ENCODE measurements at regions not wholly inside any gene's neighbourhood (a gene's known extent, or its start where the extent isn't known, plus 50 kb on each side); places are given as distances from the start of the nearest gene placed in this dataset.

DNA sequence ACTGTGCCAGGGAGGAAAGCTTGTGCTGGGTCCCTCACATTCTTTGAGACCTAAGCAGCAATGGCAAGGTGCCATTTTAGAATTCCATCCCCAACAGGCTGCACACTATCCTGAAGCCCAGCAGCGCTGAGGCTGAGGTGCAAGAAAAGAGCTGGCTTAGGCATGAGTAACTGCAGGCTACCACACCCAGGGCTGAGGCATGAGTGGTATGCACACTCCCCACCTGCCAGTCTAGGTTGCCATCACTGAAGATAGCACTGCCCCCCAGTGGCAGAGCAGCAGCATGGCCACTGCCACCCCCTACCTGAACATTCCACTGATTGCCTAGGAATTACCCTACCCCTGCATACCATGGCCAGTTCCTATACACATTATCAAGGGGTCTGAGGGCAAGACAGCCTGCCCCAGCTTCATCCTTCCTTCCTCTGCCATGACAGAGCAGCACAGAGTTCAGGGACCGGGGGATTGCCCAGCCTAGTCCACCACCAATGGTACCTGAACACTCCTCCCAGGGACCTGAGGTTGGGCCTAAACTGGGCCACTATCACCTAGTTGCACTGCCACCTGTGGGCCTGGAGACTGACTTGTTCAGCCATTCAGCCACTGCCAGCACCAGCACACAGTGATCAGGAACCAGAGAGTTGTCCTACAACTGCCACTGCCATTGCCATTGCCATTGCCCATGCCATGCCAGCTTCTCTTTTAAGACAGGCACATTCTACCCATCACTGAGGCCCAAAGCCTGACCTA is 129.8 kb downstream of the SATB1 start:
- H3K4me3 ChIP-seq (ENCODE audit: insufficient read depth, low read depth, low read length, poor library complexity, severe bottlenecking): no peak overlapping the region
- no peak overlapping the region for H3K27ac ChIP-seq (ENCODE audit: insufficient read depth, low read length, poor library complexity, severe bottlenecking)
- no peak for DNase-seq
- no peaks in the 10 kb centered on the region for H3K9me3 ChIP-seq (ENCODE audit: control insufficient read depth, low read length)
- H3K36me3 ChIP-seq (ENCODE audit: control insufficient read depth, insufficient read depth, low read length): no peaks in the 10 kb centered on the region
- no peaks in the 10 kb centered on the region for H3K4me1 ChIP-seq (ENCODE audit: control insufficient read depth, insufficient read depth, low read length, poor library complexity, severe bottlenecking)
- no peaks in the 10 kb centered on the region for H3K27me3 ChIP-seq (replicated peaks; ENCODE audit: control insufficient read depth, insufficient read depth, low read length, poor library complexity, severe bottlenecking)

DNA sequence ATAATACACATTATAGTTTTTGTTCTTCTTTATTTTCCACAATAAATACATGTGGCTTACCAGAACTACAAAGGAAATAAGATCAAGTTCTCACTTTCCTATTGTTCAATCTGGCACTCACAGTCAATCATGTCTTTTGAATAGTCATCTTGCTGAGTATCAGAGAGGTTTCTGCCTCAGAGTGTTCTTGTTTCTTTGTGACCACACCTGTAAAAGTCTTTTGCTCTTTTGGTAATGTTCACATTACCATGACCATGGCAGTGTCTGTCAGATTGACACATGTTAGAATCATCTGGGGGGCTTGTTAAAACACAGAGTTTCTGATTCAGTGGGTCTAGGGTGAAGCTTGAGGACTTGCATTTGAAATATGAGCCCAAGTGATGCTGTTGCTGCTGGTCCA is 135.0 kb downstream of the SATB1 start:
- H3K4me3 ChIP-seq (ENCODE audit: insufficient read depth, low read depth, low read length, poor library complexity, severe bottlenecking): no peak overlapping the region
- H3K36me3 ChIP-seq (ENCODE audit: control insufficient read depth, insufficient read depth, low read length): no peaks in the 10 kb centered on the region
- no peaks in the 10 kb centered on the region for H3K9me3 ChIP-seq (ENCODE audit: control insufficient read depth, low read length)
- no peaks in the 10 kb centered on the region for H3K27me3 ChIP-seq (replicated peaks; ENCODE audit: control insufficient read depth, insufficient read depth, low read length, poor library complexity, severe bottlenecking)
- H3K27ac ChIP-seq (ENCODE audit: insufficient read depth, low read length, poor library complexity, severe bottlenecking): no peak overlapping the region
- no peaks in the 10 kb centered on the region for H3K4me1 ChIP-seq (ENCODE audit: control insufficient read depth, insufficient read depth, low read length, poor library complexity, severe bottlenecking)
- DNase-seq: no peak

DNA sequence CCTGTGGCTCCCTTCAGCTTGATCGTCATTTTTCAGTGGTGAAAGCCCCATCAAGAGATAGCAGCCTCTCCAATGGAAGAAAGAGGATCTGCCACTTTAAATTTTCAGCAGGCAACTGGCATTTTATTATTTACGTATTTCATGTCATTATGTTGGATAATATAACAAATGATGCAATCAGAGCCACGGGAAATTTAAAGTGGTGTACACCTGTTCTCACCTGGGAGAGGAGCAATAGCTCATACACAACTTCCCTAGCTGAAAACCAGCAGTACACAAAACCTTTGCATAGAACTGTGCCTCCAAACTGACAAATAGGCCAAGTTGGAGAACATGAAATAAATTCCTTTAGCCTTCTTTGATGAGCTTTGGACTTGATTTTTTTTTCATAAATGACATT is 136.9 kb downstream of the SATB1 start:
- Histone ChIP-seq H3K27me3 (replicated peaks; ENCODE audit: control insufficient read depth, insufficient read depth, low read length, poor library complexity, severe bottlenecking) (no peaks in the 10 kb centered on the region), H3K9me3 (ENCODE audit: control insufficient read depth, low read length) (no peaks in the 10 kb centered on the region), H3K4me1 (ENCODE audit: control insufficient read depth, insufficient read depth, low read length, poor library complexity, severe bottlenecking) (no peaks in the 10 kb centered on the region), H3K36me3 (ENCODE audit: control insufficient read depth, insufficient read depth, low read length) (no peaks in the 10 kb centered on the region), H3K4me3 (ENCODE audit: insufficient read depth, low read depth, low read length, poor library complexity, severe bottlenecking) (no peak overlapping the region), H3K27ac (ENCODE audit: insufficient read depth, low read length, poor library complexity, severe bottlenecking) (no peak overlapping the region)
- DNase-seq: no peak

DNA sequence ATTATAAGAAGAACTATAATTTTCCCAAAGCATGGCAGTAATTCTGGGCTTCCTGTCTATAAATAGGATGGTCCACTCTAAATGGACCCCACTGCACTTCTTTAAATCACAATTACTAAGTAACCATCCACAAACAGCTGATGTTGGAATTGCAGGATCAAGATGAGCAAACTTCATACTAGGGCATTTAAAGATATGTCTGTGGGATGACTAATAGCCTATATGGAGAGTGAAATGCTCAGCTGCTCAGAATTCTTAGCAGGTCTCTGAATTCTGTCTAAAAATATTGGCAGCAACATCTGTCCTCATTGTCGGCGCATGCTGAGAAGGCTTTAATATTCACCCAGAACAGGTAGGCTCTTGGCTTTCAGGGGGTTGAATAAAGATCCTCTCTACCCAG is 140.4 kb downstream of the SATB1 start:
- no peaks in the 10 kb centered on the region for H3K9me3 ChIP-seq (ENCODE audit: control insufficient read depth, low read length)
- no peaks in the 10 kb centered on the region for H3K27me3 ChIP-seq (replicated peaks; ENCODE audit: control insufficient read depth, insufficient read depth, low read length, poor library complexity, severe bottlenecking)
- no peak overlapping the region for H3K4me3 ChIP-seq (ENCODE audit: insufficient read depth, low read depth, low read length, poor library complexity, severe bottlenecking)
- no peaks in the 10 kb centered on the region for H3K36me3 ChIP-seq (ENCODE audit: control insufficient read depth, insufficient read depth, low read length)
- H3K4me1 ChIP-seq (ENCODE audit: control insufficient read depth, insufficient read depth, low read length, poor library complexity, severe bottlenecking): no peaks in the 10 kb centered on the region
- no peak overlapping the region for H3K27ac ChIP-seq (ENCODE audit: insufficient read depth, low read length, poor library complexity, severe bottlenecking)
- no peak for DNase-seq

DNA sequence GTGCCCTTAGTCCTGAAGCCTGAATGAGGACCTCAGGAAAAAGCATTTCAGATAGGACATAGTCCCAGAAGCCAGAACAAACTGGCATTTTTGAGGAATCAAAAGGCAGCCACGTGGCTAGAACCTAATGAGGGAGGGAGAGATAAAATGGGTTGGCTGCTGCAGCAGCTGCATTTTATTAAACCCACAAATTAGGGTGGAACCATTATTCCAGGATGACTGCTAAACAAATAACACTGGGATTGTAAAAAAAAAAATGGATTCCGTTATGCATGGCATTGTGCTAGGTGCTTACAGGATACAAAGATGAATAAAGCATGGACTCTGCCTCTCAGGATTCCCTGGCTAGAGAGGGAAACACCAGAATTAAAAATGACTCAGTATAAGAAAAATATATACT is 141.5 kb downstream of the SATB1 start:
- no peaks in the 10 kb centered on the region for H3K27me3 ChIP-seq (replicated peaks; ENCODE audit: control insufficient read depth, insufficient read depth, low read length, poor library complexity, severe bottlenecking)
- H3K4me3 ChIP-seq (ENCODE audit: insufficient read depth, low read depth, low read length, poor library complexity, severe bottlenecking): no peak overlapping the region
- H3K36me3 ChIP-seq (ENCODE audit: control insufficient read depth, insufficient read depth, low read length): no peaks in the 10 kb centered on the region
- no peak for DNase-seq
- no peak overlapping the region for H3K27ac ChIP-seq (ENCODE audit: insufficient read depth, low read length, poor library complexity, severe bottlenecking)
- H3K9me3 ChIP-seq (ENCODE audit: control insufficient read depth, low read length): no peaks in the 10 kb centered on the region
- no peaks in the 10 kb centered on the region for H3K4me1 ChIP-seq (ENCODE audit: control insufficient read depth, insufficient read depth, low read length, poor library complexity, severe bottlenecking)

DNA sequence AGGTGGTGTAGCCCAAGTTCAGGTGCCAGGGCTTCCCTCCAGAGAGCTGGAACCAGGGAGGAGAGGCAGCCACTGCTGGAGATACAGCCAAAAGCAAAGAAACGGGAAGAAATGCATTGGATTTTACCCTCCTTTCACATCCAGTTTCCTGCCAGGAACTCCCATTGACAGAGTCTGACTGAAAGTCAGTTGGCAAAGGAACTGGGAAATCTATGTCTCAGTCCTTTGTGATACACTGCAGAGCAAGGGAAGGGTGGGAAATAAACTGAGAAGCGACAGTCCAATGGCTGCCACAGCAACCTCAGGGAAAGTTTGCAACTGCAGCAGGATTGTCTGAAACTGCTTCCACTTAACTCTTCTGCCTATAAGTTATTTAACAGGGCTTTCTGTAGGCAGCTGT is 142.6 kb downstream of the SATB1 start:
- no peaks in the 10 kb centered on the region for H3K27me3 ChIP-seq (replicated peaks; ENCODE audit: control insufficient read depth, insufficient read depth, low read length, poor library complexity, severe bottlenecking)
- no peaks in the 10 kb centered on the region for H3K36me3 ChIP-seq (ENCODE audit: control insufficient read depth, insufficient read depth, low read length)
- no peak overlapping the region for H3K4me3 ChIP-seq (ENCODE audit: insufficient read depth, low read depth, low read length, poor library complexity, severe bottlenecking)
- H3K9me3 ChIP-seq (ENCODE audit: control insufficient read depth, low read length): no peaks in the 10 kb centered on the region
- no peaks in the 10 kb centered on the region for H3K4me1 ChIP-seq (ENCODE audit: control insufficient read depth, insufficient read depth, low read length, poor library complexity, severe bottlenecking)
- H3K27ac ChIP-seq (ENCODE audit: insufficient read depth, low read length, poor library complexity, severe bottlenecking): no peak overlapping the region
- no peak for DNase-seq

DNA sequence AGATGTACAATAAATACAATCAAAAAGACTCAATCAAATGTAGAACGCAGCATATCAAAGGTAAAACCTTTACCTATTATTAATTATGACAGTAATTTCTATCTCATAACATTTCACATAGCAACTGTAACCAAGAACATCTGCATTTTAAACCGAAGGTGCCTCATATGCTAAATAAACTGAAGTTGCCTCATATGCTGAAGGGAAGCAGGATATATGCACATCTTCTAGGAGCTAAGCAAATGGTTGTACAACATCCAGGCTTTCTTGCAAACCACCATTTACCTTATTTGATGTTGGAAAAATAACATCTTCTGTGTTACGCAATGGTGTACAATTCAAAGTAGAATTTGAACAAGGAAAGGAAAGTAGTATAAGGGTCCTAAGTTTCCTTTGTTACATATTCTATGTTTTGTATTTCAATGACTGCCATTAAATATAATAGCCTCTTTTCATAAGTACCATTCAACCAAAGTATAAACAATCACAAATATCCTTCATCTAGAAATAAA is 145.9 kb downstream of the SATB1 start:
- H3K9me3 ChIP-seq (ENCODE audit: control insufficient read depth, low read length): no peaks in the 10 kb centered on the region
- no peaks in the 10 kb centered on the region for H3K27me3 ChIP-seq (replicated peaks; ENCODE audit: control insufficient read depth, insufficient read depth, low read length, poor library complexity, severe bottlenecking)
- DNase-seq: no peak
- no peaks in the 10 kb centered on the region for H3K4me1 ChIP-seq (ENCODE audit: control insufficient read depth, insufficient read depth, low read length, poor library complexity, severe bottlenecking)
- H3K27ac ChIP-seq (ENCODE audit: insufficient read depth, low read length, poor library complexity, severe bottlenecking): no peak overlapping the region
- H3K4me3 ChIP-seq (ENCODE audit: insufficient read depth, low read depth, low read length, poor library complexity, severe bottlenecking): no peak overlapping the region
- H3K36me3 ChIP-seq (ENCODE audit: control insufficient read depth, insufficient read depth, low read length): no peaks in the 10 kb centered on the region

DNA sequence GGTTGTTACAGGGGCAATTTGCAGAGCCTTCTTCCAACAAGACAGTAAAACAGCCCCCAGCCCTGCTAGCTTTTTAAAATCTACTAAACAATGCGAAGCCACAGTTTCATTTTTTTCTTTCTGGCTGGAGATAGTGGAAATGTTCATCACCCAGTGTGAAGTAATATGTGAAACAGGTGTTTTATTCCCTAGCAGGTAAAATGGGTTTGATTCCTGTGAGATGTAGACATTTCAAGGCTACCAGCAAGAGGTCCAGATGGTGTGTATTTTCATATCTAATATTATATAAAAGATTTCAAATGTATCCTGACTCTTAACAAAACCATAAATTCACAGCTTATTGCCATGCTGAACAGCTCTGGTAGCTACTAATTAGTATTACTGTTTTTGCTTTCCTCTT is 160.3 kb downstream of the SATB1 start:
- H3K27me3 ChIP-seq (replicated peaks; ENCODE audit: control insufficient read depth, insufficient read depth, low read length, poor library complexity, severe bottlenecking): no peaks in the 10 kb centered on the region
- H3K4me3 ChIP-seq (ENCODE audit: insufficient read depth, low read depth, low read length, poor library complexity, severe bottlenecking): no peak overlapping the region
- H3K27ac ChIP-seq (ENCODE audit: insufficient read depth, low read length, poor library complexity, severe bottlenecking): no peak overlapping the region
- no peaks in the 10 kb centered on the region for H3K4me1 ChIP-seq (ENCODE audit: control insufficient read depth, insufficient read depth, low read length, poor library complexity, severe bottlenecking)
- no peak for DNase-seq
- H3K9me3 ChIP-seq (ENCODE audit: control insufficient read depth, low read length): no peaks in the 10 kb centered on the region
- no peaks in the 10 kb centered on the region for H3K36me3 ChIP-seq (ENCODE audit: control insufficient read depth, insufficient read depth, low read length)

DNA sequence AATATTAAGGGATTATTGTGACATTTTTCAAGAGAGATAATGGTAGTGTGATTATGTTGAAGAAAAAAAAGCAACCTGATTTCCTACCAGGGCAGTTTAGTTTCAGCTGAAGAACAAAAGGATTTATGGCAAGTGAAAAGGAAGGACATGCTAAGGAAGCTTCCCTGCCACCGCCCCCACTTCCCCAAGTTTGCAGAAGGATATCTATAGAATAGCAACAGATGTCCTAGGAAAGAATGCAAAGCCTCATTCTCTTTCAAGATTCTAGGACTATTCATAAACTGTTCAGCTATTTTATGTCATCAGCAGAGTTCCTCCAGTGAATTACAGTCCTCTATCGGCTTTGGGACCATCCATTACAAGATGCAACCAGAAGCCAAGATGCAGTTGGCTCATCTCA is 160.8 kb downstream of the SATB1 start:
- Histone ChIP-seq H3K27ac (ENCODE audit: insufficient read depth, low read length, poor library complexity, severe bottlenecking) (no peak overlapping the region), H3K4me1 (ENCODE audit: control insufficient read depth, insufficient read depth, low read length, poor library complexity, severe bottlenecking) (no peaks in the 10 kb centered on the region), H3K9me3 (ENCODE audit: control insufficient read depth, low read length) (no peaks in the 10 kb centered on the region), H3K4me3 (ENCODE audit: insufficient read depth, low read depth, low read length, poor library complexity, severe bottlenecking) (no peak overlapping the region), H3K27me3 (replicated peaks; ENCODE audit: control insufficient read depth, insufficient read depth, low read length, poor library complexity, severe bottlenecking) (no peaks in the 10 kb centered on the region), H3K36me3 (ENCODE audit: control insufficient read depth, insufficient read depth, low read length) (no peaks in the 10 kb centered on the region)
- DNase-seq: no peak

DNA sequence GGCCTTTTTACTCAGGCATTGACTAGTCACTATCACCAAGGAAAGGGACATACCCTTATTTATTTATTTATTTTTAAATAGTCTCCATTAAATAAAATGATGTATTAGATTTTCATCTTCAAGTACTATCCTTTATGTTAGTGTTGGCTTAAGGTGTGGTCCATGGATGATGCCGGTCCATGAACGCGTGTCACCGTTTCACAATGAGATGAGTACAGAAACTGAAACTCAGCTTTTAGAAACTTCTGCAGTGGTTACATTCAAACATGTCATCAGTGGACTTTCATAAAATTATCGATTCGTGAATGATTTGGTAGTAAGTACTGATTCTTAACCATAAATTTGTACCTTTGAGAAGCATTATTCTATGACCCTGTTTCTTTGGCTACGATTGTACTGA is 166.6 kb downstream of the SATB1 start:
- Histone ChIP-seq H3K4me1 (ENCODE audit: control insufficient read depth, insufficient read depth, low read length, poor library complexity, severe bottlenecking) (no peaks in the 10 kb centered on the region), H3K36me3 (ENCODE audit: control insufficient read depth, insufficient read depth, low read length) (no peaks in the 10 kb centered on the region), H3K27ac (ENCODE audit: insufficient read depth, low read length, poor library complexity, severe bottlenecking) (no peak overlapping the region), H3K9me3 (ENCODE audit: control insufficient read depth, low read length) (no peaks in the 10 kb centered on the region), H3K27me3 (replicated peaks; ENCODE audit: control insufficient read depth, insufficient read depth, low read length, poor library complexity, severe bottlenecking) (no peaks in the 10 kb centered on the region), H3K4me3 (ENCODE audit: insufficient read depth, low read depth, low read length, poor library complexity, severe bottlenecking) (no peak overlapping the region)
- no peak for DNase-seq
